GM23338 (cell line): ENCODE measurements at regions not wholly inside any gene's neighbourhood (a gene's known extent, or its start where the extent isn't known, plus 50 kb on each side); places are given as distances from the start of the nearest gene placed in this dataset.

Source experiments
- ATAC-seq: fragments of 200-7000 bp; cut with Tn5 transposase; 3 replicates; pipeline ENCODE4 v1.9.1; 2020
- DNase-seq: peaks from one replicate; pipeline ENCODE4 v3.0.0-alpha.2; 2015; ENCODE audit warnings: low spot score
- H2AFZ ChIP-seq: fragments of 200-600 bp; sonication (generic); 2 replicates; pipeline ENCODE4 v1.8.0; 2016; ENCODE audit warnings: antibody characterized with exemption, mild to moderate bottlenecking, moderate library complexity
- H3F3A ChIP-seq: fragments of 200-600 bp; sonication (generic); replicated peaks from 2 replicates; pipeline ENCODE4 v1.8.0; 2017; ENCODE audit warnings: antibody characterized with exemption, mixed run types, low read depth
- H3K27ac ChIP-seq: fragments of 200-600 bp; sonication (generic); 2 replicates; pipeline ENCODE4 v1.6.1; 2016; ENCODE audit warnings: low read depth
- H3K27me3 ChIP-seq: fragments of 200-600 bp; sonication (generic); 2 replicates; pipeline ENCODE4 v1.8.0; 2016; ENCODE audit warnings: mild to moderate bottlenecking, mixed run types, moderate library complexity; ENCODE audit not compliant: insufficient read depth
- H3K36me3 ChIP-seq: fragments of 200-600 bp; sonication (generic); 2 replicates; pipeline ENCODE4 v1.8.0; 2016; ENCODE audit warnings: mild to moderate bottlenecking; ENCODE audit not compliant: insufficient read depth
- H3K4me1 ChIP-seq: fragments of 200-600 bp; sonication (generic); 2 replicates; pipeline ENCODE4 v1.8.0; 2016; ENCODE audit warnings: mild to moderate bottlenecking, moderate library complexity; ENCODE audit not compliant: insufficient read depth
- H3K4me2 ChIP-seq: fragments of 200-600 bp; sonication (generic); 2 replicates; pipeline ENCODE4 v1.7.1; 2017; ENCODE audit warnings: mixed run types
- H3K4me3 ChIP-seq: fragments of 200-600 bp; sonication (generic); 2 replicates; pipeline ENCODE4 v1.6.1; 2016; ENCODE audit warnings: mixed run types
- H3K79me2 ChIP-seq: fragments of 200-600 bp; sonication (generic); replicated peaks from 2 replicates; pipeline ENCODE4 v1.8.0; 2017; ENCODE audit warnings: mild to moderate bottlenecking; ENCODE audit not compliant: insufficient read depth
- H3K9me2 ChIP-seq: fragments of 200-600 bp; sonication (generic); 2 replicates; pipeline ENCODE4 v1.8.0; 2017; ENCODE audit not compliant: insufficient read depth
- H4K20me1 ChIP-seq: fragments of 200-600 bp; sonication (generic); replicated peaks from 2 replicates; pipeline ENCODE4 v1.8.0; 2017; ENCODE audit warnings: mild to moderate bottlenecking; ENCODE audit not compliant: insufficient read depth
- H3K27ac Mint-ChIP-seq: 2 replicates; pipeline ENCODE4 v1.8.0; 2020; ENCODE audit warnings: inconsistent platforms, mild to moderate bottlenecking, moderate library complexity, mixed read lengths
- H3K27me3 Mint-ChIP-seq: 3 replicates; pipeline ENCODE4 v1.8.0; 2022; ENCODE audit warnings: low read depth, mild to moderate bottlenecking, moderate library complexity, mixed read lengths, inconsistent platforms; ENCODE audit not compliant: insufficient read depth, poor library complexity
- H3K36me3 Mint-ChIP-seq: 3 replicates; pipeline ENCODE4 v1.8.0; 2021; ENCODE audit warnings: low read depth, mild to moderate bottlenecking, inconsistent platforms, moderate library complexity, mixed read lengths
- H3K4me1 Mint-ChIP-seq: 3 replicates; pipeline ENCODE4 v1.8.0; 2020; ENCODE audit warnings: mild to moderate bottlenecking, inconsistent platforms, mixed read lengths
- H3K4me3 Mint-ChIP-seq: 3 replicates; pipeline ENCODE4 v1.8.0; 2021; ENCODE audit warnings: moderate library complexity, mild to moderate bottlenecking, inconsistent platforms, mixed read lengths
- H3K9me3 Mint-ChIP-seq: 3 replicates; pipeline ENCODE4 v1.8.0; 2020; ENCODE audit warnings: moderate library complexity, mild to moderate bottlenecking, inconsistent platforms, mixed read lengths
- CREB1 ChIP-seq: fragments of 250-450 bp; sonication (Bioruptor Pico); IDR thresholded peaks from 2 replicates; pipeline ENCODE4 v1.5.0; 2020; ENCODE audit warnings: low read depth, mild to moderate bottlenecking, moderate library complexity
- JUNB ChIP-seq: IDR thresholded peaks from one replicate; pipeline ENCODE4 v1.6.1; 2016; ENCODE audit warnings: antibody characterized with exemption; ENCODE audit not compliant: unreplicated experiment
- REST ChIP-seq: IDR thresholded peaks from one replicate; pipeline ENCODE4 v1.6.1; 2018; ENCODE audit warnings: antibody characterized with exemption; ENCODE audit not compliant: unreplicated experiment
- STAT1 ChIP-seq: IDR thresholded peaks from one replicate; pipeline ENCODE4 v1.6.1; 2016; ENCODE audit warnings: antibody characterized with exemption; ENCODE audit not compliant: unreplicated experiment
- ZNF114 ChIP-seq: fragments of 250-450 bp; sonication (Bioruptor Pico); IDR thresholded peaks from 2 replicates; pipeline ENCODE4 v1.5.0; 2020; ENCODE audit warnings: mild to moderate bottlenecking, moderate library complexity
- ZNF331 ChIP-seq: fragments of 250-450 bp; sonication (Bioruptor Pico); IDR thresholded peaks from 2 replicates; pipeline ENCODE4 v1.5.0; 2020; ENCODE audit warnings: low read depth, mild to moderate bottlenecking, moderate library complexity
- TF ChIP-seq, protein P1 (sequence below): fragments of 250-450 bp; sonication (Bioruptor Pico); IDR thresholded peaks from 2 replicates; pipeline ENCODE4 v1.5.0; 2020; ENCODE audit warnings: mild to moderate bottlenecking, moderate library complexity

GRCh38 chr7:52243685-52244084 lies 791.7 kb upstream of the POM121L12 start (continued):
- TF ChIP-seq, protein P1, sequence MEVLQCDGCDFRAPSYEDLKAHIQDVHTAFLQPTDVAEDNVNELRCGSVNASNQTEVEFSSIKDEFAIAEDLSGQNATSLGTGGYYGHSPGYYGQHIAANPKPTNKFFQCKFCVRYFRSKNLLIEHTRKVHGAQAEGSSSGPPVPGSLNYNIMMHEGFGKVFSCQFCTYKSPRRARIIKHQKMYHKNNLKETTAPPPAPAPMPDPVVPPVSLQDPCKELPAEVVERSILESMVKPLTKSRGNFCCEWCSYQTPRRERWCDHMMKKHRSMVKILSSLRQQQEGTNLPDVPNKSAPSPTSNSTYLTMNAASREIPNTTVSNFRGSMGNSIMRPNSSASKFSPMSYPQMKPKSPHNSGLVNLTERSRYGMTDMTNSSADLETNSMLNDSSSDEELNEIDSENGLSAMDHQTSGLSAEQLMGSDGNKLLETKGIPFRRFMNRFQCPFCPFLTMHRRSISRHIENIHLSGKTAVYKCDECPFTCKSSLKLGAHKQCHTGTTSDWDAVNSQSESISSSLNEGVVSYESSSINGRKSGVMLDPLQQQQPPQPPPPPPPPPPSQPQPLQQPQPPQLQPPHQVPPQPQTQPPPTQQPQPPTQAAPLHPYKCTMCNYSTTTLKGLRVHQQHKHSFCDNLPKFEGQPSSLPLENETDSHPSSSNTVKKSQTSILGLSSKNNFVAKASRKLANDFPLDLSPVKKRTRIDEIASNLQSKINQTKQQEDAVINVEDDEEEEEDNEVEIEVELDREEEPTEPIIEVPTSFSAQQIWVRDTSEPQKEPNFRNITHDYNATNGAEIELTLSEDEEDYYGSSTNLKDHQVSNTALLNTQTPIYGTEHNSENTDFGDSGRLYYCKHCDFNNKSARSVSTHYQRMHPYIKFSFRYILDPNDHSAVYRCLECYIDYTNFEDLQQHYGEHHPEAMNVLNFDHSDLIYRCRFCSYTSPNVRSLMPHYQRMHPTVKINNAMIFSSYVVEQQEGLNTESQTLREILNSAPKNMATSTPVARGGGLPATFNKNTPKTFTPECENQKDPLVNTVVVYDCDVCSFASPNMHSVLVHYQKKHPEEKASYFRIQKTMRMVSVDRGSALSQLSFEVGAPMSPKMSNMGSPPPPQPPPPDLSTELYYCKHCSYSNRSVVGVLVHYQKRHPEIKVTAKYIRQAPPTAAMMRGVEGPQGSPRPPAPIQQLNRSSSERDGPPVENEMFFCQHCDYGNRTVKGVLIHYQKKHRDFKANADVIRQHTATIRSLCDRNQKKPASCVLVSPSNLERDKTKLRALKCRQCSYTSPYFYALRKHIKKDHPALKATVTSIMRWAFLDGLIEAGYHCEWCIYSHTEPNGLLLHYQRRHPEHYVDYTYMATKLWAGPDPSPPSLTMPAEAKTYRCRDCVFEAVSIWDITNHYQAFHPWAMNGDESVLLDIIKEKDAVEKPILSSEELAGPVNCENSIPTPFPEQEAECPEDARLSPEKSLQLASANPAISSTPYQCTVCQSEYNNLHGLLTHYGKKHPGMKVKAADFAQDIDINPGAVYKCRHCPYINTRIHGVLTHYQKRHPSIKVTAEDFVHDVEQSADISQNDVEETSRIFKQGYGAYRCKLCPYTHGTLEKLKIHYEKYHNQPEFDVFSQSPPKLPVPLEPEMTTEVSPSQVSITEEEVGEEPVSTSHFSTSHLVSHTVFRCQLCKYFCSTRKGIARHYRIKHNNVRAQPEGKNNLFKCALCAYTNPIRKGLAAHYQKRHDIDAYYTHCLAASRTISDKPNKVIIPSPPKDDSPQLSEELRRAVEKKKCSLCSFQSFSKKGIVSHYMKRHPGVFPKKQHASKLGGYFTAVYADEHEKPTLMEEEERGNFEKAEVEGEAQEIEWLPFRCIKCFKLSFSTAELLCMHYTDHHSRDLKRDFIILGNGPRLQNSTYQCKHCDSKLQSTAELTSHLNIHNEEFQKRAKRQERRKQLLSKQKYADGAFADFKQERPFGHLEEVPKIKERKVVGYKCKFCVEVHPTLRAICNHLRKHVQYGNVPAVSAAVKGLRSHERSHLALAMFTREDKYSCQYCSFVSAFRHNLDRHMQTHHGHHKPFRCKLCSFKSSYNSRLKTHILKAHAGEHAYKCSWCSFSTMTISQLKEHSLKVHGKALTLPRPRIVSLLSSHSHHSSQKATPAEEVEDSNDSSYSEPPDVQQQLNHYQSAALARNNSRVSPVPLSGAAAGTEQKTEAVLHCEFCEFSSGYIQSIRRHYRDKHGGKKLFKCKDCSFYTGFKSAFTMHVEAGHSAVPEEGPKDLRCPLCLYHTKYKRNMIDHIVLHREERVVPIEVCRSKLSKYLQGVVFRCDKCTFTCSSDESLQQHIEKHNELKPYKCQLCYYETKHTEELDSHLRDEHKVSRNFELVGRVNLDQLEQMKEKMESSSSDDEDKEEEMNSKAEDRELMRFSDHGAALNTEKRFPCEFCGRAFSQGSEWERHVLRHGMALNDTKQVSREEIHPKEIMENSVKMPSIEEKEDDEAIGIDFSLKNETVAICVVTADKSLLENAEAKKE: no peak
- TF ChIP-seq STAT1: no peak
- no peak for TF ChIP-seq ZNF114 (CRISPR knock-in tag)
- no peak for TF ChIP-seq ZNF331 (CRISPR knock-in tag)
- no peak for TF ChIP-seq REST
- TF ChIP-seq JUNB: no peak
- TF ChIP-seq CREB1 (CRISPR knock-in tag): no peak

- no peaks in the 10 kb centered on the region for H3K4me1 ChIP-seq
- ATAC-seq: no peak
- H3K27ac Mint-ChIP-seq: no peak overlapping the region
- TF ChIP-seq ZNF114 (CRISPR knock-in tag) (no peak), JUNB (no peak), ZNF331 (CRISPR knock-in tag) (no peak)
These were observed 802.2 kb upstream of the POM121L12 start for GRCh38 chr7:52233248-52233647.

More at GRCh38 chr7:52233248-52233647, 802.2 kb upstream of the POM121L12 start:
- no peaks in the 10 kb centered on the region for H3K4me1 Mint-ChIP-seq
- no peak for DNase-seq
- peaks cover 53% of the 10 kb centered on the region for H3K9me3 Mint-ChIP-seq
- Histone ChIP-seq H3K79me2 (no peaks in the 10 kb centered on the region), H3K4me3 (no peak overlapping the region), H3K4me2 (no peak overlapping the region), H3K36me3 (0 out of 2 replicates have a peak, but pooled peaks cover 3% of the 10 kb centered on the region), H3K27me3 (no peaks in the 10 kb centered on the region), H3K9me2 (peaks cover 5% of the 10 kb centered on the region), H3K27ac (no peak overlapping the region), H2AFZ (no peak overlapping the region), H4K20me1 (no peaks in the 10 kb centered on the region), H3F3A (no peaks in the 10 kb centered on the region)
- H3K4me3 Mint-ChIP-seq: no peak overlapping the region
- peaks cover 2% of the 10 kb centered on the region for H3K27me3 Mint-ChIP-seq
- H3K36me3 Mint-ChIP-seq: peaks cover 45% of the 10 kb centered on the region
